T-helper 22 cell (primary cell): ENCODE measurements at regions not wholly inside any gene's neighbourhood (a gene's known extent, or its start where the extent isn't known, plus 50 kb on each side); places are given as distances from the start of the nearest gene placed in this dataset.

Experiments
- DNase-seq: peaks from one replicate; pipeline ENCODE4 v3.0.0-alpha.2; 2020; ENCODE audit warnings: low read depth

- no peak for DNase-seq
These were observed 368.9 kb upstream of the TNP1 start for GRCh38 chr2:217228732-217229131.

GRCh38 chr2:217227794-217228193 is 367.9 kb upstream of the TNP1 start:
- no peak for DNase-seq

DNA sequence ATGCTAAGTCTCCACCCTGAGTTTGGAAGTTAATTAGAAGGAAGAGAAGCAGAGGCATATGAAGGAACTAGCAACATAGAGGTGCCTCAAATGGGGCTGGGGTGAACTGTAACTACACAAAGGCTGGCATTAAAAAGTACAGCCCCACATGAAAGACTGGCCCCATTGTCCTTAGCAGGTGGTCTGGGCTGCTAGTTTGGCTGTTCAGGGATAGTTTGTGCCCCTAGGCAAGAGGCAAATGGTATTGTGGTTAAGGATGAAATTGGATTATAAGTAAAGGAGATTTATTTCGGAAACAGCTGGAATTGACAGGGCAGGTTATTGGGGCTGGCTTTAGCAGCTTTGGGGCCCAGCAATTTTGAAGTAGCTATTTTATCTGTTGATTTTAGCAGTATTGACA is 365.7 kb upstream of the TNP1 start:
- no peak for DNase-seq

DNA sequence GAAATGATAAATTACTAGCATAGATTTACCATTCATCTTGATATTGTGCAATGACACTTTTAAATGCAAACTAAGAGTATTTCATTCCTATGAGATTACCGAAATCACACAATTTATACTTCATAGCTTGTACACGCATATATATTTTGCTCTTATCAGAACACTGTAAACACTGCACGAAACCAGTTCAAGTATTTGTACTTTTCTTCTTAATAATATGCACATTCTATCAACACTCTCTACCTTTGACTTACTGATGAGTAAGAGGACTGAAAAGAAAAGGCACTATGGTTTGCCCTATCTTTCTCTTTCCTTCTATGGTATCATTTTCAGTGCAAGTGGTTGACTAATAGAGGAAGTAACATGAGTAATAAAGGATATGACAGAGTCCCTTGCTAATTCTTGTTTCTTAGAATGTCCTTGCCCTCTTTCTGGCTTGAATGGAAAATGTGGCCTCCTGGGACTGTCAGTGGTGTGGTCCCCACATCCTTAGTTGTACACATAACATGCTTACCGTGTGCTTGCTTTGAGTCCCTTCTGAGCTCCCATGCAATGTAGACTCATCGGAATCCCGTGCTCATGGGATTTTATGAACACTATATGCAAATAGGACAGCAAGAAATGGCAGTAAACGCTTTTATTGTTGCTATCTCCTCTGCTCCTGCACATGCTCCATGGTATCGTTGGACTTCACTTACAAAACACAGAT is 363.5 kb upstream of the TNP1 start:
- no peak for DNase-seq

DNA sequence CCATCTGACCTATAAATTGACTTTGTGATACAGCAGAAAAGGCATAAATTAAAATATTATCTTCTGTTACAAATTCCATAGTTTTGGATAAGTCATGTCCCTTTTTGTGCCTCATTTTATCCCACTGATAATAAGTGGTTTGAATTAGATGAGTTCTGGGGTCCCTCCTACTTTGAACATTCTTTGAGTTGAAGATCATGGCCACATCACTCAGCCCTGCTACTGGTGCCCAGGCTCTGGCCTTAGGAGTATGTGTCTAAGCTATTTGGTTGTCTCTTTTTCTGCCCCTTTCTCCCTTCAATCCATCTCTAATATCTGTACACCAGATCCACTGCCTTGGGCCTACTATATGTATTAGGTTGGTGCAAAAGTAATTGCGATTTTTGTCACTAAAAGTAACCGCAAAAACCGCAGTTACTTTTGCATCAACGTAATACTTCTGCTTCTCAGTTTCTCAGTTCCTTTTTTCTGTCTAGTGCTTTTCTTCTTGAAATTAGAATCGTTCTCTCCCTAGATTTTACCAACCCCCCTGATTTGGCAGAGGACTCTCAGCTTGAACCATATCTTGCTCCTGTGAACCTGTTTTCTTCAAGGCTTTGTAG is 362.5 kb upstream of the TNP1 start:
- no peak for DNase-seq

DNA sequence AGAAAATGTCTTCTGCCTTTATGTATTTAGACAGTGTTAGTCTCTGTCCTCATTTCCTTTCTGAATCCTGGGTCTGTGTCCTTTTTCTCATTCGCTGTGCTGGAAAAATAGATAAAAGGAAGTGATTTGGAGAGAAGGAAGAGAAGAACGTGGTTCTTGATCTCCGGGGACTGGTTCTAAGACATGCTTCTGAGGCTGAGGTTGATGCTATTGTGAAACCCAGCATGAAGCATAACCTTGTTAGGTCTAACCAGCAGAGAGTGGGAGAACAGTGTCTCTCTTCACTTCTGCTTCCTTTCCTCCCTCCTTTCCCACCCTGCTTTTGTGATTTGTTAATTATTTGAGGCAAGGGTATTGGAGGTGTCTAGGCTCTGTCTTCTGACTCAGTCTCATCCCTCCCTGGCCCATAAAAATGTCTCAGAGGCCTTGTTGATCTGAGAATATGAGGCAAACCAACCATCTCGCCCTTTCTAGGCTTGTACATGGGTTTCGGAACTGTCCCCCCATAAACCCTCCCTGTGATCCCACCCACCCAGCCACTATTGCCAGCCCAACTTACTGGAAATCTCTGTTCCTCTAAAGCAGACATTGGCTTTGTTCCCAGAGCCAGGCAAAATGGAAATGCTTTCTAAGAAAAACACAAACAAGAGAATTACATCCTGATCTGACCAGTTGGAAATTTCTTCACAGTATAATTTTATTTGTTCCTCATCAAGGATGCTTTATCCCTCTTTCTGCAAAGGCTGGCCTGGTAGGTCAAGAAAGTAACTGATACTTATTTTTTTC is 360.6 kb upstream of the TNP1 start:
- DNase-seq: no peak

GRCh38 chr2:217219164-217219520 is 359.3 kb upstream of the TNP1 start:
- no peak for DNase-seq

- no peak for DNase-seq
These were observed 358.7 kb upstream of the TNP1 start for GRCh38 chr2:217218269-217219163.

- no peak for DNase-seq
These were observed 357.1 kb upstream of the TNP1 start for GRCh38 chr2:217216982-217217381.

- no peak for DNase-seq
These were observed 356.5 kb upstream of the TNP1 start for GRCh38 chr2:217216316-217216715.

DNA sequence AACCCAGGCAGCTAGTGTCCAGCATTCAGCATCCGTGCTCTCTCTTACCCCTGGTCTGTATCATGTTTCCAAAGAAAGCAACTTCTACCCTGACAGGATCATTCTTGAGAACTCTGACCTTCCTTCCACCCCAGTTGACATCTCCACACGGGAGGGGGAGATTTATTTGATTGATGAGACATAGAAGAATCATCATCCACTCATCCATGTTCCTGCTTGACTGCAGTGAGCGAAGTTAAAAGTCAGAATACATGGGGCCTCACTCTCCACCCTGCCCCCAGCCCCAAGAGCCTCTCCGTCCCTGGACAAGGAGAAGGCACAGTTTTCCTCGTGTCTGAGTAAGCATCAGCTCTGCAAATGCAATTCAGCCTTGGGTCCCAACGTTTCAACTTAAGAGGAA is 356.0 kb upstream of the TNP1 start:
- no peak for DNase-seq

DNA sequence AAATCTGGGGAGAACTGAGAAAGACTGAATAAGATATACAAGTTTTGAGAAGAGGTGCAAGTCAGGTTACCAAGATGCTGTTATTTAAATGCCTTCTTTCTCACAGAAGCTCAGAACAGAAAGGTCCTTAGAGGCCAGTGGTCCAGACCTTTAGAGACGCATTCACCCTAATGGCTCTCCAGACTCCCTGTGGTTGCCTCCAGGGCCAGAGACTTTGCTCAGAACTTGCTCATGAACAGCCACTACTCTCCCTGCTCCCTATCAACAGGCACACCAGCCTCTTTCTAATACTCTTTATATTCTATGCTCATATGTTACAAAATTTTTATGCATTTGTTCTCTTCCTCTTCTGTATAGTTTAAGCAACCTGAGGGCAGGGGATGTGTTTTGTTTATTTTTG is 349.0 kb upstream of the TNP1 start:
- no peak for DNase-seq

DNA sequence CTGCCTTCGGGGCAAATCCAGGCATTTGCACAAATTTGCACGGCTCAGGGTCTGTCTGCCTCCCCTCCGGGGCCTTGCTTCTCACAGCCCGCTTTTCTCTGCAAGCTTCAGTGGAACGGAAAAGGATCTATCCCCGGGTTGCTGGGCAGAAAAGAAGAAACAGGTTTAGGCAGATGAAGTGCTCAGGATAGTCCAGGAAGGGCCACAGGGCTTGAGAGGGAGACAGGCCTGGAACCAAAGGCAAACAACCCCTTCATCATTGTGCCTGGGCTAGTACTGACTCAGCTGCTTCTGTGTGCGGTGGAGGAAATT is 347.8 kb upstream of the TNP1 start:
- DNase-seq: no peak

GRCh38 chr2:217206907-217207698 is 347.2 kb upstream of the TNP1 start:
- no peak for DNase-seq

DNA sequence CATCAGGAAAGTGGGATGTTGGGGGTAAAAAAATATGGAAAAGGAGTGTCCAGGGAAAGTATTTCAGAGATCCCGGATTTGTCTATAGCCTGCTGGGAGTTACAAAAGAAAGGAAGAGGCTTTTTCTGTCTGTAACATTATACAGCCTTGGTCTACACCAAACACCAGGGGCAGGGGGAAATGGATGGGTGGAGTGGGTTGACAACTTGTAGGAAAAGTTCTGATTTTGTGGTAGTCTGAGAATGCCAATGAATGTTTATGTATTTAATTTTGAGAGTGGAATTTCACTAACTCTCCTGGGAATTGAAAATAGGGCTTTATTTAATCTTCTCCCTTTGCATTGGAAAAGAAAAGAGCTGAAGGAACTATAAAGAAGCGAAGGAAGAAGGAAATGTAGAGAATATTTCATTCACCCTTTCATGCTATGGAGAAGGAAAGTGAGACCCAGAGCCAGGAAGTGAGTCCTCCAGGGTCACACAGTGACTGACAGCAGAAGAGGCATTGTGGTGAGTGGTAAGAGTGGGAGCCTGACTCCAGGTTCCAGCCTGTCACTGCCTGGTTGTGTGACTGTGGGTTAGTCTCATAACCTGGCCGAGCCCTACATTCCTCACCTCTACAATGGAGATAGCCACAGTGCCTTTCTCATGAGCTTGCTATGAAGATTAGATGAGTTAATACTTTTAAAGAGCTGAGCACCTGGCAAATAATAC is 346.3 kb upstream of the TNP1 start:
- no peak for DNase-seq

DNA sequence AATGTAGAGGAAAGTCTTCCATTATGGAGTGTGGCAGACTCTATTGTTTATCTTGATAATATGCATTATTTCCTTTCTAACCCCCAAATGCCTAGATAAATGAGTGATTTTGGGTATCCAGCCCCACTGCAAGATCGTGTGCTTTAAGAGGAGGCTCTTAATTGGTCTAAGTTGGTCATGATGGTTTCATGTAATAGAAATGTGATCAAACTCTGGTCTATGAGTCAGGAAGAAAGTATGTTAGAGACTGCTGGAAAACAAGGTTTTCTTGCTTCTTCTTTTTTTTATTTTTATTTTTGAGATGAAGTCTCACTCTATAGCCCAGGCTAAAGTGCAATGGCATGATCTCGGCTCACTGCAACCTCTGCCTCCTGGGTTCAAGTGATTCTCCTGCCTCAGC is 344.5 kb upstream of the TNP1 start:
- DNase-seq: no peak

GRCh38 chr2:217203086-217203485 is 343.2 kb upstream of the TNP1 start:
- no peak for DNase-seq

- no peak for DNase-seq
These were observed 339.4 kb upstream of the TNP1 start for GRCh38 chr2:217199255-217199630.

DNA sequence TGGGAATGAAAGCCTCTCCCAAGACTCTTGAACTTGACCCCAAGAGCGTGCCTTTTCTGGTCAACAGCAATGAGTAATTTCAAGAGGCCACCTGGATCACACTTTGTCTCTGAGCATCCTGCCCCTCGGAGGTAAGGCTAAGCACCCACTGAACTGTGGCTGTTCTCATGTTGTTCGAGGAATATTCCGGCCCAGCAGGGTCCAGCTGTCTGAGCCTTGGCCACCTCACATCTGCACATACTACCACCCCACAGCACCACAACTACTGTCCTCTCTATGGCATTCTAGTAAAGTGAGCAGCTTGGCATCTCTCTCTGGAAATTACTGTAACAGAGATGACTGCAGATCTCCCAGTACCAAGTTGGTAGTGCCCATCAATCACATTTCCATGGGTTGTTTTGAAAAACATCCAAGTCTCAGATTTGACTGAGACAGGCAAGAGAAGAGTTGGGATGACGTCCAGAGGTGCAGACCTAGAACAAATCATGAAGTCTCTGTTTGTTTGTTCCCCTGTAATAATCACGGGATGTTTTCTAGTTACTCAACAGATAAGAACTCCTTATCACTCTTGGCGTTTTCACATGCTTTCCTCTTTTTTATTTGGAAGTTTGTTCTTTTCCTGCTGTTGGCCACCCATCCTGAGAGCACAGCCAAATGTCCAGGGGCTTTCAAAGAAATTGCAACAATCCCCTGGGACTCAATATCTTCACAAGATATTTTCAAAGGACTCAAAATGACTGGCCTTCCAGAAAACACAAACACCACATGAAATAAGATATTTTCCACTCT is 336.0 kb upstream of the TNP1 start:
- no peak for DNase-seq

DNA sequence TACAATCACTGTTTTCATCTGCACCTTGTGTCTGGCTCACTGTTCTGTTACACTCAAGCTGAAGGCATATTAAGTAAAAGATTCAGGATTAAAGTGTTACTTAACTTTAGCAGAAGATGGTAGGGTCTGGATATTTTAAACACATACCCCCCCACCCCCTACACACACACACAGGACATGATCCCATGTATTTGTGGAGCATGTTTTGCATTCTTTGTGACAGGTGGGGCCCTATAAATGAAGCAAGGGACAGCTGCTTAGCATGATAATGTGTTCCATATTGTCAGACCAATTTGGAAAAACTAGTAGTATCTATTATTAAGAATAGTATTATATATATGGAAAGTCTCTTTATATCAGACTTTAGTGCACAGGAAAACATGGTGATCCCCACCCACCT is 335.2 kb upstream of the TNP1 start:
- DNase-seq: no peak
